Motor neuron (in vitro differentiated cells): ENCODE measurements at regions not wholly inside any gene's neighbourhood (a gene's known extent, or its start where the extent isn't known, plus 50 kb on each side); places are given as distances from the start of the nearest gene placed in this dataset.

ENCODE experiments used
- ATAC-seq, 8 experiments: fragments of 200-7000 bp; cut with Tn5 transposase; replicated peaks in 6 of 8; 2 replicates each; pipeline ENCODE4 v1.8.0; 2021; ENCODE audit warnings: mild to moderate bottlenecking in 8 of 8, moderate library complexity in 8 of 8
- H3K27ac ChIP-seq, 2 donors: fragments of 250-450 bp; sonication (Bioruptor Pico); 2 replicates each; pipeline ENCODE4 v1.9.0; 2021; ENCODE audit warnings: antibody characterized with exemption in 2 of 2, mild to moderate bottlenecking in 2 of 2, moderate library complexity in 1 of 2
- H3K4me1 ChIP-seq, 2 donors: fragments of 250-450 bp; sonication (Bioruptor Pico); replicated peaks in 1 of 2; 2 replicates each; pipeline ENCODE4 v1.6.1; 2021; ENCODE audit warnings: antibody characterized with exemption in 2 of 2, mild to moderate bottlenecking in 2 of 2, moderate library complexity in 1 of 2
- H3K4me3 ChIP-seq, 5 donors: fragments of 250-450 bp; sonication (Bioruptor Pico); 2 replicates each; pipeline ENCODE4 v1.9.0; 2021; ENCODE audit warnings: antibody characterized with exemption in 5 of 5, mild to moderate bottlenecking in 5 of 5, moderate library complexity in 4 of 5
- WGBS, 10 experiments: fragments of 450-650 bp; shearing (Covaris generic); methylation state at CpG; one replicate each; pipeline ENCODE4 v1.0.0; 2022; 5-methylcytosine and 5-hydroxymethylcytosine counted together
- in situ Hi-C, 9 experiments: fragments of 400-800 bp; cut with MboI; loops; one replicate each; pipeline ENCODE4 v1.15.0; 2021; ENCODE audit warnings: low sequenced_read_pairs in 9 of 9, low pct_unique_long_range_greater_than_20kb in 2 of 9; ENCODE audit not compliant: unreplicated experiment in 9 of 9

GRCh38 chr11:92391808-92392207, 167.2 kb downstream of the FAT3 start:
- in situ Hi-C loops = loop anchor here in 2 of 9 experiments (25.0 kb wide), 2 partner anchors 95 to 145 kb away; no protein-coding TSS in a partner anchor
- peak in 5 of 8 experiments; percentile 38 to 64 (median 62) for ATAC-seq
- Histone ChIP-seq H3K27ac (no peak overlapping the region), H3K4me3 (no peak overlapping the region), H3K4me1 (peaks cover 15 to 21% of the 10 kb centered on the region in 2 donors)
- 6 to 100% (median 80%) methylated on average over 1 to 5 of the region's 6 CpGs for WGBS, 10 experiments

DNA sequence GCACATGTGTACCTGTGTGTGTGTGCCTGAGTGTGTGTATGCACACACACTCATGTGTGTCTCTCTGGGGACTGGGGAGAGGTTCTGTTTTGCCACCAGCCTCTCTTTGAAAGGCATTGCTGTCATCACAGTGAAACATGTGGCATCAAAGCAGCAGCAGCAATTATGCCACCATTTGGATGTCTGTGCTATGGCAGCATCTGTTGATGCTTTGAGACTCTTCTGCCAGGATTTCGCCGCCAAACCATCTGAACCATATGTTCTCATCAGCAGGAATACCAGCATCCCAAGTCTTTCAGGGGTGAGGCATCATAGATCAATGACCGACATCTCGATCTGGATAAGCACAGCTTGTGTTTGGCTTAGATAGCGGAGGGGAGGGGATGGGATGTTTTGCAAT, 168.6 kb downstream of the FAT3 start:
- Histone ChIP-seq H3K4me1 (peaks cover 11 to 19% of the 10 kb centered on the region in 2 donors), H3K27ac (no peak overlapping the region), H3K4me3 (no peak overlapping the region)
- in situ Hi-C loops = loop anchor here in 2 of 9 experiments (25.0 kb wide), 2 partner anchors 94 to 144 kb away; no protein-coding TSS in a partner anchor
- ATAC-seq = no peak
- WGBS, 10 experiments = 26 to 95% (median 90%) methylated on average over 2 to 5 of the region's 5 CpGs; no CpG with 5 or more reads in 5 of the 10 experiments

- WGBS, 10 experiments = 40 to 100% (median 88%) methylated on average over 1 of the region's 1 CpG; no CpG with 5 or more reads in 7 of the 10 experiments
- no peak for ATAC-seq
- Histone ChIP-seq H3K27ac (no peak overlapping the region), H3K4me1 (peaks cover 10 to 18% of the 10 kb centered on the region in 2 donors), H3K4me3 (no peak overlapping the region)
- in situ Hi-C loops = loop anchor here in 2 of 9 experiments (25.0 kb wide), 2 partner anchors 91 to 141 kb away; no protein-coding TSS in a partner anchor
These were observed 171.5 kb downstream of the FAT3 start for GRCh38 chr11:92396133-92396532.

GRCh38 chr11:92397221-92397755, 172.7 kb downstream of the FAT3 start:
- peaks cover 6 to 9% of the 10 kb centered on the region in 2 donors for H3K4me1 ChIP-seq
- no peak overlapping the region for H3K4me3 ChIP-seq
- in situ Hi-C loops = loop anchor here in 2 of 9 experiments (25.0 kb wide), 2 partner anchors 90 to 140 kb away; no protein-coding TSS in a partner anchor
- WGBS, 10 experiments = 51 to 100% (median 91%) methylated on average over 1 to 9 of the region's 9 CpGs
- no peak for ATAC-seq
- H3K27ac ChIP-seq = no peak overlapping the region

- peak in 1 of 8 experiments; percentile 67 for ATAC-seq
- Histone ChIP-seq H3K27ac (no peak overlapping the region), H3K4me1 (peaks cover 0 to 6% of the 10 kb centered on the region in 2 donors), H3K4me3 (no peak overlapping the region)
- in situ Hi-C loops = loop anchor here in 2 of 9 experiments (25.0 kb wide), 2 partner anchors 88 to 138 kb away; no protein-coding TSS in a partner anchor
- WGBS, 10 experiments = 20 to 100% (median 93%) methylated on average over 1 to 3 of the region's 3 CpGs; no CpG with 5 or more reads in 2 of the 10 experiments
These were observed 175.1 kb downstream of the FAT3 start for GRCh38 chr11:92399705-92400104.

GRCh38 chr11:92401520-92401919, 176.9 kb downstream of the FAT3 start:
- in situ Hi-C loops = no loop called here
- H3K27ac ChIP-seq = no peak overlapping the region
- H3K4me3 ChIP-seq = no peak overlapping the region
- ATAC-seq = peak in 2 of 8 experiments; percentile 9 to 56
- H3K4me1 ChIP-seq = peaks cover 0 to 6% of the 10 kb centered on the region in 2 donors

- ATAC-seq = no peak
- WGBS, 10 experiments = 17 to 100% (median 78%) methylated on average over 1 to 2 of the region's 2 CpGs; no CpG with 5 or more reads in 2 of the 10 experiments
- Histone ChIP-seq H3K27ac (no peak overlapping the region), H3K4me3 (no peak overlapping the region), H3K4me1 (peaks cover 25 to 28% of the 10 kb centered on the region in 2 donors)
- in situ Hi-C loops = no loop called here
These were observed 181.9 kb downstream of the FAT3 start for GRCh38 chr11:92406472-92406871.

- peak in 4 of 8 experiments; percentile 38 to 59 (median 54) for ATAC-seq
- WGBS, 10 experiments = 5 to 100% (median 56%) methylated on average over 2 to 3 of the region's 3 CpGs; no CpG with 5 or more reads in 1 of the 10 experiments
- in situ Hi-C loops = no loop called here
- no peak overlapping the region for H3K4me3 ChIP-seq
- no peak overlapping the region for H3K27ac ChIP-seq
- H3K4me1 ChIP-seq = peaks cover 26 to 29% of the 10 kb centered on the region in 2 donors
These were observed 184.7 kb downstream of the FAT3 start for GRCh38 chr11:92409355-92409754.

- 40 to 100% (median 81%) methylated on average over 1 to 3 of the region's 3 CpGs; no CpG with 5 or more reads in 6 of the 10 experiments for WGBS, 10 experiments
- Histone ChIP-seq H3K4me1 (peaks cover 26 to 29% of the 10 kb centered on the region in 2 donors), H3K27ac (no peak overlapping the region), H3K4me3 (no peak overlapping the region)
- in situ Hi-C loops = no loop called here
- no peak for ATAC-seq
These were observed 185.3 kb downstream of the FAT3 start for GRCh38 chr11:92409956-92410355.

DNA sequence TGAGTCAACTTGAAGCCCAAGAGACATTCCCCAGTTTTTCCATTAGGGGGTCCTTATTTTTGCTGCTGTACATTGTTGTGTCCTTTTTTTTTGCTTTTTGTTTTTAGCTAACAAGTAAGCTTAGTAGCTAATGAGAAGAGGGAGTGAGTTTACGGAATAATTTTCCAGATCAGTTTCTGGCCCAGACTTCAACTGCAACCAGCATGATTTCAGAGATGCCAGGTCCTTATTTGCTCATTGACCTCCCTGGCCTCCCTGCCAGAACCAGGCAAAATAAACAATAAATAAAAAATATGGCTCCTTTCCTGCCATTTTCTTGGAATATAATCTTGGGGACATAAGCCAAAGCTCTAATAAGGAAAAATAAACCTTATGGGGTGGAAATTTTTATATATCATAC, 185.9 kb downstream of the FAT3 start:
- H3K4me3 ChIP-seq = no peak overlapping the region
- ATAC-seq = no peak
- 0 to 100% (median 100%) methylated on average over 1 of the region's 1 CpG; no CpG with 5 or more reads in 3 of the 10 experiments for WGBS, 10 experiments
- H3K4me1 ChIP-seq = peaks cover 26 to 34% of the 10 kb centered on the region in 2 donors
- H3K27ac ChIP-seq = no peak overlapping the region
- in situ Hi-C loops = no loop called here

DNA sequence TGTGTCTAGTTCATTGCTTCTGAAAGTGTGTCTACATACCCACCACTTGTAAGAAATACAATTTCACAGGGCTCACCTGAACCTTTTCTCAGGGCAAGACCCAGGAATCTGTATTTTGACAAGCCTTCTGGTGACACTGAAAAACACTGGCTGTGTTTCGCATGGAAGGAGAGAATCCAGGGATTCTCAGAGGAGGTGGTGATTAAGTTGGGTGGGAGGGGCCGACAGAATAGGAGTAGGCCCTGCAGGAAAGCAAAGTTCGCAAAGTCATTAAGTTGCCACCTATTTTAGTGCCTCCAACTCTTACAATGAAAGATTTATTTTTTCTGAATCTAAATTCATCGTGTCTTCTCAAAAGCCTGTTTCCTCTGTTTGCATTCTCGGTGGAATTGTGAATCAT, 186.8 kb downstream of the FAT3 start:
- Histone ChIP-seq H3K4me1 (peaks cover 26 to 36% of the 10 kb centered on the region in 2 donors), H3K27ac (no peak overlapping the region), H3K4me3 (no peak overlapping the region)
- ATAC-seq = no peak
- 37 to 90% (median 80%) methylated on average over 2 to 5 of the region's 5 CpGs; no CpG with 5 or more reads in 1 of the 10 experiments for WGBS, 10 experiments
- in situ Hi-C loops = no loop called here

DNA sequence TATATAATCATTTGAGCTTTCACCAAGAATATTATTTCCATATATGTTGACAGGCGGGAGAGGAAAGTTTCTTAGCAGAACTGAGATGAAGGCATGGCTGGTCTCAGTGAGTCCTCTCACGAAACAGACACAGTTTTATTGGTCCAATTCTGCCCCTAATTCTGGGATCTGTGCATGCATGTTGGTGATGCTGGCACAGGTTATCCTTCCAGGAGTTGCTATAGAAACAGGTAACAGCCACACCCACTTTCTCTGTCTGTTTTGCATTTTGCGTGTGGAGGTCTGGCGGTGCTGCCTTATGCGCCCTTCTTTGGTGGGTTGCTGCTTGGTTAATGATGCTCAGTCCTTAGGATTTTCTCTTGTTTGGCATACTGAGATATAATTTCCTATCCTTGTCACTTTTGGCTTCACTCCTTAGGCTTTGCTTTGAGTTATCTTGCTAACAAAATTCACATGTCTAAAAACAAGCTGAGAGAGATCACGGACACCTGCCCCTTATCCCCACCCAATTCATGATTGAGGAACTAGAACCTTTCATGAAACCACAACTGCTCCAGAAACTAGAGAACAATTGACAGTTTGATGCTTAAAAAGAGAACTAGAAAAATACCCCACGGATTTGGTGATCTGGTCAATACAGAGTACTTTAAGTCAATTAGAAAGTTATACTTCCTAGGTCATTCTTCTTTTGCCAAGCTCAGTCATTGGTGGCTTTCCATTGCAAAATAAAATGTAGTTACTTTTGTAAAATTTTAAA, 189.3 kb downstream of the FAT3 start:
- Histone ChIP-seq H3K4me3 (no peak overlapping the region), H3K27ac (no peak overlapping the region), H3K4me1 (peaks cover 14 to 37% of the 10 kb centered on the region in 2 donors)
- in situ Hi-C loops = no loop called here
- no peak for ATAC-seq
- WGBS, 10 experiments = 47 to 100% (median 95%) methylated on average over 1 to 7 of the region's 7 CpGs
